CD4-positive, alpha-beta T cell treated with Interleukin-12 subunit alpha and Interleukin-12 subunit beta, for 1 hour (primary cell): ENCODE measurements at regions not wholly inside any gene's neighbourhood (a gene's known extent, or its start where the extent isn't known, plus 50 kb on each side); places are given as distances from the start of the nearest gene placed in this dataset.
"Not testable (repeated sequence)": the region's sequence is repeated elsewhere in the genome, so short reads cannot be mapped to it uniquely, and the experiment has no call there.

Experiments
- DNase-seq: peaks from one replicate; pipeline ENCODE4 v3.0.0-alpha.2; 2020

DNA sequence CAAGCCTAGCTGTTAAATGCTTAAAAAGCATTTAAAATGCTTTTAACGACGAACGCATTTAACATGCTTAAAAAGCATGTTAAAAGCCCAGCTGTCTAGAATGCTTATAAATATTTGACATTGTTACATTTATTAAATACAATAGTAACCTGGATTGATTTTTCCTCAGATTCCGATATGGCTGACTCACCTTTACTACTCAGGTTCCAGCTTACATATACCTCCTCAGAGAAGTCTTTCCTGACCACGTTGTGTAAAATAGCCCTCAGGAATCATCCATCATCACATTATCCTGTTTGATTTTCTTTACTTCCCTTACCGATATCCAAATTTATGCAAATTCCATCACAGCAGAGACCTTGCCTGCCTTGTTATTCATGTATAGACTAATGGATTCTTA lies 51.4 kb downstream of the SLC41A2 start:
- DNase-seq: no peak

DNA sequence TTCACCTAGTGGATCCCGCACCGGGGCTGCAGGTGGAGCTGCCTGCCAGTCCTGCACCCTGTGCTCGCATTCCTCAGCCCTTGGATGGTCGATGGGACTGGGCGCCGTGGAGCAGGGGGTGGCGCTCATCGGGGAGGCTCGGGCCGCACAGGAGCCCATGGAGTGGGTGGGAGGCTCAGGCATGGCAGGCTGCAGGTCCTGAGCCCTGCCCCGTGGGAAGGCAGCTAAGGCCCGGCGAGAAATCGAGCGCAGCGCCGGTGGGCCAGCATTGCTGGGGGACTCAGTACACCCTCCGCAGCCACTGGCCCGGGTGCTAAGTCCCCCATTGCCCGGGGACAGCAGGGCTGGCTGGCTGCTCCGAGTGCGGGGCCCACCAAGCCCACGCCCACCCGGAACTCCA lies 52.6 kb downstream of the SLC41A2 start:
- not testable (repeated sequence) for DNase-seq

DNA sequence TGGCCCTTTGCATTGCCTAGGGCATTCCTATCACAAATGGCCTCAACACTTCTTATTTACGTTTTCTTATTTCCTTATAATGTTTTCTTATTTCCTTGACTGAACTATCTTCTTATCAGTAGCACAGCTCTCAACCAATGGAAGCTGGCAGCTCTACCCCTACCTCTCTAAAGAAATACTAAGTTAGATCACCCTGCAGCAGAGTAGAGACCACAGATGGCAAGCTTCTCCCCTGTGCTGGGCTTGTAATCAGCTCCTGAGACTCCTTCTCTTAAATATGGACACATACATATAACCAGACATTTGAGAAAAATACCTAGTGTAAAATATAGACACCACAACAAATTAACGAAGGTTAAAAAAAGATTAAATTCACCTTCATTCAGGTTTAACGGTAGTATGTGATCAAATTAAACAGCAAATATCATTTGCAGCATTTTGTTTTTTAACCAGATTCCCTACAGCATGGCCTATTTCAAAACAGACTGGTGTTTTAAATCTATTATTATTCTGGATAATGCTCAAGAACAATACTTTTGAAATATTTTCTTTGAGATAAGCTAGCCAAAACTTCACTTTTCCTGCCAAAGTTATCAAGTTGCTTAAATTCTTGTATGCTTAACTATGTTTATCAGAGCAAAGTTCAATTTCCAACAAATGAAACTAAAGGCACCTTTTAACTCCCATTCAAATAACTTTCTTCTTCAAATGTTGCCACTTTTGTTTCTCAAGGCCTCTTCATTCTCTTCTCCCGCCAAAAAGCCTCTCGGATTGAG lies 54.3 kb downstream of the SLC41A2 start:
- no peak for DNase-seq

DNA sequence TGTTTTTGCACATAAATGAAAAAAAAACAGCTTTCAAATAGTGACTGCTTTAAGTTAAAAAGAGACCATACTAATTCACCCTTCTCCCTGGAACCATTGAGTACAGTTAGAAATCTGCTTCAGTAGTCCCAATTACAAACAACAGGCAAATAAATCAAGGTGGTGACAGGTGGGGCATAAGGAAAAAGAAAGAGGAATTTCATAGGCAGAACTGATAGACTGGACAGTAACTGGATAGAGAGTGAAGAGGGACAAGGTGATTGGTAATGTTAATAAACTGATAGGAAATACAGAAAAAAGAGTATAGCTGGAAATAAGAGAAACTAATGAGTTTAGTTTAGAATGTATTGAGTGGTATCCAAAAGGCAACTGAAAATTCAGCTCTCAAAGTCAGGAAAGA lies 56.0 kb downstream of the SLC41A2 start:
- DNase-seq: no peak

DNA sequence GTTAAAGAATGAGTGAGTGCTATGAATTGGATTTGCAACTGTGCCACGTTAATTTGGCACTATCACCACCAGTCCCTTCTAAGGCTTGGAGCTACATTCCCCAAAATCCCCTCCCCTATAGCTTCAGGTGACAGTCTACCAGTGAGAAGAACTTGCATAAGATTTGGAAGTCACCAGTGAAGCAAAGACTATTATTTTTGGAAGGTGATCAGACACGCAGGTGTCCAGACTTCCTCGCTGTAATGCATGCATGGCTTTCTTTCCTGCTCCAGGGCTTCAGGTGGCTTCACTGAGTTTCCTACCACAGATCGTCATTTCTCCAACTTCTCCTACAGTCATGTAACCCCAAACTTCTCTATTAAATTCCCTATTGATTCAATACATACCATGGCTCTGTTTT lies 61.4 kb downstream of the SLC41A2 start:
- no peak for DNase-seq

DNA sequence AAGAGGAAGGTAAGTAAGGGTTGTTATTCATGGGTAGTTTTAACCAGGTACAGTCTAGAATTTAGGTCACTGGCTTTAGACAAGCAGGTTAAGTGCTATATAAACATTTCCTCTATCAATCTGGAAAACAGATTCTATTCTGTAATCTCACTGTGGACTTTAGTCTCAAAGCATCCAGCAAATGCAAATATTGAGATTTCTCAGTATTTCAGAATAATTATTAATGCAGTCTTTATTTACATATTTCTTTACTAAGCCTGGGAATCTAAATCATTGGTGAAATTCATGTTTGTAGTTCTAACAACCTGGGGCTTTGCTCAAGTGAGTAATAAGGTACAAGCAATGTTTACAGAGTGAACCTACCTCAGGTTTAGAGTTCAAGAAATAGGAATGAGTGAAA lies 61.9 kb downstream of the SLC41A2 start:
- DNase-seq: no peak

DNA sequence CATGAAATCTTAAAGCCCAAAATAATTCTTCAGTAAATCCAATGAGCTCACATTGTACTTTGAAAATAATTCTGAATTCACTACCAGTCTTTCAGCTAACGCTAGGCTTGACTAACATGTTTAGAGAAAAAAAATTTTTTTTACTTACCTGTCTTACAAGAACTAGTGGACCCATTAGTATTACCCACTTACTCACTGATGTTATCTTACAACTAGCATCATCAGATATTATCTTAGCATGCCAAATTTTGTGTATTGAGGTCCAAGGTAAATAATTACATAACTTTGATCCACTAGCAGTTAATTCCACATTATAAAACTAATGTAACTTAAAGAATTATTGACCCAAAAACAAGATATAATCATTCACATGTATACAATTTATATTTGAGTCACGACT lies 62.7 kb downstream of the SLC41A2 start:
- DNase-seq: no peak

DNA sequence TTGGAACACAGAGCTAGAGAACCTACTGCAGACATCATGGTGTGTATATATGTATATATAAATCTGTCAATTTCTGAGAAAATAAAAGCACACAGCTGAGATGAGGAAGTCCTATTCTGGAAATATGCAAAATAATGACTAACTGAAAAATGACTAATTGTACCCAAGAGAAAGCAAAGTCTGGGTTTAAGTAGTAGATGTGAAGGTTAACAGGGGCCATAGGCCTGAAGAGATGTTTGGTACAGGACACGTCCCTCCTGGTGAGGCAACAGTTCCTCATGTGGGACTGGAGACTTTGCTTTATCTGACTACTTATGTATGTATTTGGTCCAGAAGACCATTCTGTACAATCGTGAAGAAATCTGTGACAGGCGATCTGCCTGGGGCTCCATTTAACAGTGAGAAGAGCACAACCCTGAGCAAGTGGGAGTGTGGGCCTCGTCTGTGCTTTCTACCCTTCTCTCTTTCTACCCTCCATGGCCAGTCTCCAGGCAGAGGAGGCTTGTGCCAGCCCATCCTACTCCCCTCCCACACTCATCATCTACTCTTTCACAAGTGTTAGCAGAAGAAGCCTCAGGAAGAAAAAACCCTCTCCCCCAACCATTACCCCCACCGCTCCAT lies 67.5 kb downstream of the SLC41A2 start:
- DNase-seq: no peak

DNA sequence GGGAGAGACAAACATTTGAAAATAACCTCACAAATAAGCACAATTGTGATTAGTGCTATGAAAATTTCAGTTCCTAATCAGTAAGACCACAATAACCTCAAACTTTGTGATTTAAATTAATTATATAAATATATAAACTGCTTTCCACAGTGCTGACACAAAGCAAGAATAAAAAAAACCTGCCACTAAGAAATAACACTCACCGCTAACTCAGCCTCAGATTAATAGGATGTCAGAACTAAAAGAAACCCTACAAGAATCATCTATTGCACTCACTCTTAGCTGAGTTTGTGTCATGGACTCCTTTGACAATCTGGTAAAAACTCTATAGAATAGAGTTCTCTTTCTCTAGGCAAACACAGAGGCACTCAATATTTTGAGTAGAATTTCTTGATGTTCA lies 68.4 kb downstream of the SLC41A2 start:
- DNase-seq: no peak

DNA sequence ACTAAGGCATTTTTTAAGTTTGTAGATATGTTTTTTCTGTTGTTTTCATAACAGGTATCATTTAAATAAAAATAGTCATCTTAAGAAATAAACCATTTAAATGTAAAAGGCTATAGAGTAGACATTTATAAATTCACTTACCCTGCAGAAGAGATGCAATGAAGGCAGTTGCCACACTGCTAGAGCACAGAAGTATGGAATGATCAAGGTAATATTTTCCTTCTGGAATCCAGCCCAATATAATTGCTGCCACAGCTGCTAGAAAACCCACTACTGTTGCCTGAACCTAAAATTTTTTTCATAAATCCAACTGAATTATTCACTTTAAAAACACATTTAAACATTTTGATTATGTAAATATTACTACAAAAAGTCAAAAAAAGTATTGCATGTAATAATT lies 69.2 kb downstream of the SLC41A2 start:
- no peak for DNase-seq

DNA sequence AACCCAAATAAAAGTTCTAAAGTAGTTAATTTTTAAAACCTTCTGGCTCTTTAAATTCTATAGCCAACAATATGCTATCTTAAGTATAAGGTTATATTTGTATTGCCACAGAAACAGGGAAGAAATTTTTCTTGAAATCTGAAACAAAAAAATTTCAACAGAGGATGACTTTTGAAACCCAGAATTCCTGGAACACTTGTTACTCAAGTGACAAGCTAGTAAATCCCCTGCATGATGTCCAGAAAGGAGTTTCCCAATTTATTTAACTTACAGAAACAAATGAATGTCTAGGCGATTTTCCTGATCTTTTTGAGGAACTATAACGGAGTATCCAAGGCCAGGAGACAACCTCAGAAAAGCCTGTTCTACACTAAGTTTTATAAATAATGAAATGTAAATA lies 69.6 kb downstream of the SLC41A2 start:
- DNase-seq: no peak

DNA sequence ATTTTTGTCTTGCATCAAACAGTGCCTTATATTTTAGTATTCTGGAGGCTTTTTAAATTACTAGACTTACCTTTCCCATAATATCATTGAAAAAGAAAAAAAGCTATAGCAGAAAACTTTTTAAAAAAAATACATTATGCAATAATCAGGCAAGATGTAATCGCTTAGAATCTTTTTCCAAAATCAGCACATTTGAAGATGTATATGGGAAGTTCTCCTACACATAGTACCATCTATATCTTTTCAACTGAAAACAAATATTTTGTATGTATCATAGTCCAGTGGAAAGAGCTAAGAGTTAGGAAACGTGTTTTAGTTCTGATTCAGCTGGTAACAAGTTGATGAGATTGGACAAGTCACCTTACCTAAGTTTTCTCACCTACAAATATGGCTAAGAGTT lies 70.6 kb downstream of the SLC41A2 start:
- DNase-seq: no peak

DNA sequence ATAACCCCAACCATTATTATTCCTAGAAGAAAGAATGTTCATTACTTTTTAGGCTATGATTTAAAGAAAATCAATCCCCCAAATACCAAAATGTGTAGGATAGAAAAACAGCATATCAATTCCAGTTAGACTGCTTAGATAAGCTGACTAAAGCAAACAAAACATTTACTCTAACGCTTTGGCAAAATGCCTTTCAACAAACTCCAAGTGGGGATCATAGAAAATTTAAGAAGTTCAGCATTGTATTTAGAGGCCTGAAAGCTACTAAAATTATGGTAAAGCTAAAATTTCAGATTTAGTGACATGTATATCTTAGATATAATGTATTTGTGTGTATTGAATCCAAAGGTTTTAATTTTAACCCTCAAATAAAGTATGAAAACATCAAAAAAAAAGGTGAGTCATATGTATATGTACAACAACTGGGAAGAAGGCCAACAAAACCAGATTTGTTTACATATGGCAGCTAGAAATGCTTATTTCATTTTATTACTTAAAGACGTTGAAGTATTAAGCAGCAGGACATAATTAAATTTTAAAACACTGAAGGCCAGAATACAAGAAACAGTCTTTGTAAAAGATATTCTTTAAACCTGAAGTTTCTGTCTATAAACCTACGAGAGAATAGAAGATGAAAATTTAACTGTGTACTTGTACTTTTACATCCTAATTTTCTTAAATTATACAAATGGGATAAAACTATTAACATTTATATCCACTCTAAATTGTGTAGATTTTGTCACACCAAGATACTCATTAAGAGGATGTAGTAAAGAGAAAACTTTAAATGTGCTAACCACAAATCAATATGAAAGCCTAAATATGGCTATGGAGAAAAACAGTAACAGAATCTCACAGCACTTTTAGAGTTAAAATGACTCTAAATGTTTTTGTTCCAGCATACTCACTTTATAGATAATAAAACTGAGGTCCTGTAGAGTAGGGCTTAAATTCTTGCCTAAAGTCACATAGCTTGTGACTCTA lies 71.4 kb downstream of the SLC41A2 start:
- DNase-seq: no peak

DNA sequence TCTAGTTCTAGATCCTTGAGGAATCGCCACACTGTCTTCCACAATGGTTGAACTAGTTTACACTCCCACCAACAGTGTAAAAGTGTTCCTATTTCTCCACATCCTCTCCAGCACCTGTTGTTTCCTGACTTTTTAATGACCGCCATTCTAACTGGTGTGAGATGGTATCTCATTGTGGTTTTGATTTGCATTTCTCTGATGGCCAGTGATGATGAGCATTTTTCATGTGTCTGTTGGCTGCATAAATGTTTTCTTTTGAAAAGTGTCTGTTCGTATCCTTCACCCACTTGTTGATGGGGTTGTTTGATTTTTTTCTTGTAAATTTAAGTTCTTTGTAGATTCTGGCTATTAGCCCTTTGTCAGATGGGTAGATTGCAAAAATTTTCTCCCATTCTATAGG lies 79.2 kb downstream of the SLC41A2 start:
- not testable (repeated sequence) for DNase-seq

DNA sequence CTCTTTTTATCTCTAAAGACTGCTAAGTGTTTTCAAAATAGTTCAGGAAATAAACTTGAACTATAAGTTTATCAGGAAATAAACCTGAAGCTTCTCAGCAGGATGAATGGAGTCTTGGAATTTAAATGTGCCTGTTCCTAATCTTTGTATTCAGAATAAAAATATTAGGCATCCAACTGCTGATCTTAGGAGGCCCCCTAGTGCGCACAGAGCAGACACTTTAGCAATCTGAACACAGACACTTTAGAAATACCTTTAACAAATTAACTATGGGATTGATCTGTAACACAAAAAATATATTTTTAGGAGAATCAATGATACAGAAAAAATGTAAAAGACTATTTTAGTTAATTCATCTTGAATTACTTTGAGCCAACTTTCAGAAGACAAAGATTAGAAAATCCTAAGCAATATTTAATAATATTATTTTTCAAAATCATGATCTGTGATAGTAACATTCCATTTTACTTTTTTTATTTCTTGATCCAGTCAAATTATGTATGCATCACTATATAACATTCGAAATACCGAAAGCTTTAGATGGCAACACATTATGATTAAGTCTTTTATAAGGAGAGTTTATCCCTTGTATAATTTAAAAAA lies 80.9 kb downstream of the SLC41A2 start:
- DNase-seq: peak; percentile 40

DNA sequence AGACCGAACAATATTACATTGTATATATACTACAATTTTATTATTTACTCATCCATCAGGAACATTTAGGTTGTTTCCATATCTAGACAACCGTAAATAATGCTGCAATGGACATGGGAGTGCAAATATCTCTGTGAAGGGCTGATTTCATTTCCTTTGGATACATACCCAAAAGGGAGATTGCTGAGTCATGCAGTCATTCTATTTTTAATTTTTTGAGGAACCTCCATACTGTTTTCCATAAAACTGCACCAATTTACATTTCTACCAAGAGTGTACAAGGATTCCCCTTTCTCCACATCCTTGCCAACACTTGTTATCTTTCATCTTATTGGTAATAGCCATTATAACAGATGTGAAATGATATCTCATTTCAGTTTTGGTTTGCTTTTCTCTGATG lies 84.7 kb downstream of the SLC41A2 start:
- no peak for DNase-seq

DNA sequence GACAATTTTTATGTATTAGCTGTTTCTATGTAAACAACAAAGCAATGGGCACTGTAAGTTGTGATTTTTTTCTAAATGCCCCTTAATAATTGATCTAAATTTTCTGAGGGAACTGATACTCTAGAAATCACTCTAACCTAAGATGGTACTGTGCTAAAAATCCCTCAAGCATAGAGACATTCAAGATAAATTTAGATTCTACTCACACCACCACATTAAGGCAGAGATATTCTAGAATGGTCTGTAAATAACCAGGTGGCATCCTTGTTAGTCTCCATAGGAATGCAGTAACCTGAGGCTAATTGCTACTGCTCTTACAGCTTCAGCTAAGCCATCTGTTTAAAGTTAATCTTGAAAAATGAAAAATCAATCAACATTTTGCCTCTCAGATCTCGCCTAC lies 87.3 kb downstream of the SLC41A2 start:
- DNase-seq: no peak

DNA sequence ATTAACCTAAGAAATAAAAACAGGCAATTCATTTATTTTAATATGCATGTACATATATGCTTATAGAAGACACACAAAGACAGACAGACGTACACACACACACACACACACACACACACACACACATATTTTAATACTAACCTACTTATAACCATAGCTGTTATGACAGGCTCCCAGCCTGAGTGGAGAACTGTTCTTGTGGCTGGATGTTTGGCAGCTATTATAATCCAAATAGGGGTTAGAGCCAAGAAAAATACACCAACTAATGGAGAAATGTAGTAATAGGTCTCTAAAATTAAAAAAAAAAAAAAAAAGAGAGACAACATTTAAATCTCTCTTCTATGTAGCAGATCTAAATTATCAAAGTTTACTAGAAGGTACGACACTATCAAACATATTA lies 91.8 kb downstream of the SLC41A2 start:
- no peak for DNase-seq

DNA sequence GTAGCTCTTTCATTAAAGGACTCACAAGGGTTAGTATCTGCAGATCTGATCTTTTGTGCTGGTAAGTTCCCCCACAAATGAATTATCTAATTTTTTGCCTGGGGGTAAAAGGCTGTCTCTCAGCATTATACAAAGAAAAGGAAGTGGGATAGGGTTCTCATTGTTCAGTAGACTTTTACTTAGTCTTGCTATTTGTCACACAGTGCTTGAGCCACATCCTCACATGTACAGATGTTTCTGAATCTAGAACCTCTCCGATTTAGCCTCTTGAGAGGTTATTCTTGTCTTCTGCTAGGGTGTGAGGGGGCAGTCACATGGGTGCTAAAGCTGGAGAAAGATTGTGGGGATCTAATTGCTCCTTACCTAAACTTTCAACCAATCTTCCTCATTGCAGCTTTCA lies 93.0 kb downstream of the SLC41A2 start:
- DNase-seq: no peak

DNA sequence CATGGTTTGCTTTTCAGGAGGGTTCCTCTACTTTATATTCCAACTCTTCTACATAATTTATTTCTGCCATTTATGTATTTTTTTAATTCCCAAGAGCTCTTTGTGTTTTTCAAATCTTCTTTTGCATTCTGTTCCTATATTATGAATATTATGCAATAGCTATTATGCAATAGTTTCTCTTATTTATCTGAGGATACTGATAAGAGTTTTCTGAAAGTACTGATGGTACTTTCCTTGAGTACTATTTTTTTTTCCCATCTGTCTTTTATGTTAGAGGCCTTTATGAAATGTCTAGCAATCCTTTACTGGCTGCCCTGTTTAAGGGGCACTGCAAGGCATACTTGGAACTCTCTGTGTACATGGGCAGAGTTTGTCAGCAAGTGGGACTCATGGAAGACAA lies 93.4 kb downstream of the SLC41A2 start:
- DNase-seq: no peak

DNA sequence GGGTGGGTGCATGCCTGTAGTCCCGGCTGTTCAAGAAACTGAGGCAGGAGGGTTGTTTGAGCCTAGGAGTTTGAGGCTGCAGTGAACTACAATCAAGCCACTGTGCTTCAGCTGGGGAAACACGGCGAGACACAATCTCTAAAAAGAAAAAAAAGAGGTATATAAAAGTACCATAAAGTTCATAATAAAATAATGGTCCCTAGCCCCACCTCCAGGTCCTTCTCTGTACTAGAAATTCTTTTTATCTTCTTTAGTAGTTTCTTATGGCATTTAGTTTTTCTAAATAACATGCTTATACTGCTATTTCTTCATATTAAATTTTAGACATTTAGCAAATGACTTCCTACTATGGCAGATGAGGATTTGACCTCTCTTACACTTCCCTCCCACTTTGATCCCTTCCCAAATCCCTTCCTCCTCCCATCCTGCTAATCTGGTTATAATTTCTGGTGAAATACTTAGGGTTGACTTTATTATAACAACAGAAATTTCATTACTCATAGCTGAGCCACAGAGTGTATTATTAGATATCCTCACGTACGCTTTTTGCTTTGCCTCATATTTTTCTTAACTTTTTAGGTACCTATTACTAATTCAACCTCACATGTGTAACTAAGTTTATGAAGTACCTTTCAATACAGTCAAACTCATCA lies 94.7 kb downstream of the SLC41A2 start:
- DNase-seq: no peak
